ENCODE measurements at regions not wholly inside any gene's neighbourhood (a gene's known extent, or its start where the extent isn't known, plus 50 kb on each side); places are given as distances from the start of the nearest gene placed in this dataset.
"Not testable (repeated sequence)": the region's sequence is repeated elsewhere in the genome, so short reads cannot be mapped to it uniquely, and the experiment has no call there.

GRCh38 chr3:5766848-5767247 is 579.3 kb downstream of the EDEM1 start:
- no peak for DNase-seq

GRCh38 chr3:5767304-5767703 is 579.8 kb downstream of the EDEM1 start:
- no peak for DNase-seq

GRCh38 chr3:5768281-5768945 is 580.9 kb downstream of the EDEM1 start:
- no peak for DNase-seq

- no peak for DNase-seq
Measured at GRCh38 chr3:5769825-5770224, 582.3 kb downstream of the EDEM1 start.

- DNase-seq = no peak
Measured at GRCh38 chr3:5774337-5774736, 586.8 kb downstream of the EDEM1 start.

- not testable (repeated sequence) for DNase-seq
Measured at GRCh38 chr3:5775100-5775499, 587.6 kb downstream of the EDEM1 start.

- no peak for DNase-seq
Measured at GRCh38 chr3:5784690-5785089, 597.2 kb downstream of the EDEM1 start.

GRCh38 chr3:5787861-5788488 is 600.5 kb downstream of the EDEM1 start:
- DNase-seq = no peak

GRCh38 chr3:5788496-5788895 is 601.0 kb downstream of the EDEM1 start:
- DNase-seq = no peak

- no peak for DNase-seq
Measured at GRCh38 chr3:5791558-5791957, 604.1 kb downstream of the EDEM1 start.

- no peak for DNase-seq
Measured at GRCh38 chr3:5796541-5796940, 609.0 kb downstream of the EDEM1 start.

GRCh38 chr3:5798809-5799208 is 611.3 kb downstream of the EDEM1 start:
- DNase-seq = no peak

GRCh38 chr3:5799398-5799797 is 611.9 kb downstream of the EDEM1 start:
- no peak for DNase-seq

- DNase-seq = no peak
Measured at GRCh38 chr3:5800965-5801364, 613.5 kb downstream of the EDEM1 start.

GRCh38 chr3:5806192-5806591 is 618.7 kb downstream of the EDEM1 start:
- no peak for DNase-seq

GRCh38 chr3:5809586-5810246 is 622.2 kb downstream of the EDEM1 start:
- no peak for DNase-seq

GRCh38 chr3:5811016-5811415 is 623.5 kb downstream of the EDEM1 start:
- no peak for DNase-seq

GRCh38 chr3:5813521-5813920 is 626.0 kb downstream of the EDEM1 start:
- no peak for DNase-seq

GRCh38 chr3:5822843-5823242 is 635.3 kb downstream of the EDEM1 start:
- DNase-seq = no peak

GRCh38 chr3:5826467-5826866 is 639.0 kb downstream of the EDEM1 start:
- DNase-seq = no peak

GRCh38 chr3:5828251-5828650 is 640.7 kb downstream of the EDEM1 start:
- DNase-seq = no peak

- no peak for DNase-seq
Measured at GRCh38 chr3:5840056-5840455, 652.5 kb downstream of the EDEM1 start.

GRCh38 chr3:5841599-5841998 is 654.1 kb downstream of the EDEM1 start:
- no peak for DNase-seq

GRCh38 chr3:5846261-5846660 is 658.8 kb downstream of the EDEM1 start:
- DNase-seq = no peak

Measured in GOT3 (cell line).